OCI-LY7 (cell line): ENCODE measurements at regions not wholly inside any gene's neighbourhood (a gene's known extent, or its start where the extent isn't known, plus 50 kb on each side); places are given as distances from the start of the nearest gene placed in this dataset.

Experiments
- BruUV-seq: library from RNA; stranded (reverse); fragments of 400-500 nt; replicated peaks from 2 replicates; lab custom pipeline; 2021; lab: Mats Ljungman, UMichigan
- CTCF ChIA-PET: fragments of 300-600 bp; sonication (Branson Sonifier 250); formaldehyde crosslinking; loops from one replicate; lab custom pipeline; 2022; ENCODE audit warnings: antibody characterized with exemption; ENCODE audit not compliant: unreplicated experiment; lab: Charles Lee
- POLR2A ChIA-PET: fragments of 300-600 bp; sonication (Branson Sonifier 250); formaldehyde crosslinking; loops from one replicate; lab custom pipeline; 2022; ENCODE audit warnings: antibody characterized with exemption; lab: Charles Lee
- DNase-seq: peaks from one replicate; pipeline ENCODE4 v3.0.0-alpha.2; 2015; ENCODE audit warnings: low spot score
- H2AFZ ChIP-seq: fragments of 200-600 bp; sonication (generic), shearing (Covaris generic); 2 replicates; pipeline ENCODE4 v1.6.1; 2014; ENCODE audit warnings: mild to moderate bottlenecking, antibody characterized with exemption, low read length, moderate library complexity
- H3K27ac ChIP-seq: fragments of 200-600 bp; sonication (generic); 2 replicates; pipeline ENCODE4 v1.5.1; 2014; ENCODE audit warnings: mixed run types, low read depth, mild to moderate bottlenecking, moderate library complexity, low read length, inconsistent platforms; ENCODE audit not compliant: poor library complexity, severe bottlenecking
- H3K36me3 ChIP-seq: fragments of 200-600 bp; sonication (generic); 2 replicates; pipeline ENCODE4 v1.6.1; 2014; ENCODE audit warnings: mild to moderate bottlenecking, antibody characterized with exemption, low read length, moderate library complexity, mixed read lengths; ENCODE audit not compliant: insufficient read depth
- H3K4me1 ChIP-seq: fragments of 200-600 bp; sonication (generic); 2 replicates; pipeline ENCODE4 v1.5.1; 2014; ENCODE audit warnings: mild to moderate bottlenecking, low read length; ENCODE audit not compliant: insufficient read depth, poor library complexity, severe bottlenecking
- H3K4me2 ChIP-seq: fragments of 200-600 bp; sonication (generic); 2 replicates; pipeline ENCODE4 v1.6.1; 2014; ENCODE audit warnings: mild to moderate bottlenecking, low read length
- H3K4me3 ChIP-seq: fragments of 200-600 bp; sonication (generic); 2 replicates; pipeline ENCODE4 v1.5.1; 2014; ENCODE audit warnings: mild to moderate bottlenecking, low read depth, low read length; ENCODE audit not compliant: poor library complexity, severe bottlenecking
- H3K79me2 ChIP-seq: fragments of 200-600 bp; sonication (generic); 2 replicates; pipeline ENCODE4 v1.6.1; 2016; ENCODE audit warnings: low read depth, mild to moderate bottlenecking, low read length, moderate library complexity, mixed read lengths; ENCODE audit not compliant: insufficient read depth
- H3K9me2 ChIP-seq: fragments of 200-600 bp; sonication (generic); 2 replicates; pipeline ENCODE4 v1.6.1; 2016; ENCODE audit warnings: mild to moderate bottlenecking, low read length, mixed read lengths; ENCODE audit not compliant: insufficient read depth
- H3K9me3 ChIP-seq: fragments of 200-600 bp; sonication (generic); 2 replicates; pipeline ENCODE4 v1.6.1; 2014; ENCODE audit warnings: mild to moderate bottlenecking, mixed run types, low read length, mixed read lengths
- H4K20me1 ChIP-seq: fragments of 200-600 bp; sonication (generic); 2 replicates; pipeline ENCODE4 v1.6.1; 2014; ENCODE audit warnings: mild to moderate bottlenecking, antibody characterized with exemption, low read length, moderate library complexity, mixed read lengths; ENCODE audit not compliant: insufficient read depth
- CTCF ChIP-seq: fragments of 200-600 bp; sonication (generic); conservative IDR thresholded peaks from 2 replicates; pipeline ENCODE4 v1.5.1; 2014; ENCODE audit warnings: mild to moderate bottlenecking, antibody characterized with exemption, low read length, moderate library complexity, mixed read lengths
- EZH2phosphoT487 ChIP-seq: fragments of 200-600 bp; sonication (generic); IDR thresholded peaks from 2 replicates; pipeline ENCODE4 v1.6.1; 2018; ENCODE audit warnings: low read depth, borderline replicate concordance, mild to moderate bottlenecking, mixed run types, antibody characterized with exemption, low read length, moderate library complexity, mixed read lengths
- intact Hi-C: fragments of 100-400 bp; cut with micrococcal nuclease; formaldehyde crosslinking; loops from one replicate; pipeline ENCODE4 v1.10.0; 2022; ENCODE audit not compliant: unreplicated experiment

GRCh38 chr22:48635031-48635430 lies 1192.6 kb downstream of the BRD1 start:
- H3K4me1 ChIP-seq, result no peaks in the 10 kb centered on the region
- H3K9me2 ChIP-seq, result no peaks in the 10 kb centered on the region
- no peaks in the 10 kb centered on the region for H3K79me2 ChIP-seq
- intact Hi-C loops, result no loop called here
- H3K4me3 ChIP-seq, result no peak overlapping the region
- H4K20me1 ChIP-seq, result no peaks in the 10 kb centered on the region
- POLR2A ChIA-PET, result no interaction called here
- H2AFZ ChIP-seq, result no peak overlapping the region
- H3K4me2 ChIP-seq, result no peak overlapping the region
- H3K36me3 ChIP-seq, result no peaks in the 10 kb centered on the region
- H3K9me3 ChIP-seq, result no peaks in the 10 kb centered on the region
- CTCF ChIA-PET, result no interaction called here
- no peak for DNase-seq
- no peak overlapping the region for H3K27ac ChIP-seq
- no TSS peak for BruUV-seq
- no peak for TF ChIP-seq CTCF
- no peak for TF ChIP-seq EZH2phosphoT487

GRCh38 chr22:48633996-48634836 lies 1193.5 kb downstream of the BRD1 start:
- no peak for DNase-seq
- Histone ChIP-seq H3K79me2 (no peaks in the 10 kb centered on the region), H3K27ac (no peak overlapping the region), H2AFZ (no peak overlapping the region), H3K4me2 (no peak overlapping the region), H3K4me3 (no peak overlapping the region), H3K9me3 (no peaks in the 10 kb centered on the region), H3K9me2 (no peaks in the 10 kb centered on the region), H4K20me1 (no peaks in the 10 kb centered on the region), H3K36me3 (no peaks in the 10 kb centered on the region), H3K4me1 (no peaks in the 10 kb centered on the region)
- intact Hi-C loops, result no loop called here
- ChIA-PET POLR2A (no interaction called here), CTCF (no interaction called here)
- no TSS peak for BruUV-seq
- no peak for TF ChIP-seq CTCF
- no peak for TF ChIP-seq EZH2phosphoT487

- H3K9me2 ChIP-seq, result no peaks in the 10 kb centered on the region
- no peak overlapping the region for H3K27ac ChIP-seq
- BruUV-seq, result no TSS peak
- no peaks in the 10 kb centered on the region for H3K79me2 ChIP-seq
- ChIA-PET POLR2A (no interaction called here), CTCF (no interaction called here)
- H3K36me3 ChIP-seq, result no peaks in the 10 kb centered on the region
- no peak overlapping the region for H3K4me3 ChIP-seq
- H2AFZ ChIP-seq, result no peak overlapping the region
- H3K4me1 ChIP-seq, result no peaks in the 10 kb centered on the region
- no peak overlapping the region for H3K4me2 ChIP-seq
- DNase-seq, result no peak
- no peaks in the 10 kb centered on the region for H3K9me3 ChIP-seq
- H4K20me1 ChIP-seq, result no peaks in the 10 kb centered on the region
- intact Hi-C loops, result no loop called here
- TF ChIP-seq EZH2phosphoT487, result no peak
- no peak for TF ChIP-seq CTCF
Measured at GRCh38 chr22:48632646-48633246, 1194.9 kb downstream of the BRD1 start.
